HG03571 (cell line): ENCODE measurements at regions not wholly inside any gene's neighbourhood (a gene's known extent, or its start where the extent isn't known, plus 50 kb on each side); places are given as distances from the start of the nearest gene placed in this dataset.

Experiments used
- ATAC-seq: cut with Tn5 transposase; IDR thresholded peaks from one replicate; pipeline ENCODE4 v1.9.1; 2021; ENCODE audit not compliant: unreplicated experiment

- no peak for ATAC-seq
Measured at GRCh38 chr5:29995154-29995553, 1198.3 kb upstream of the CDH6 start.

DNA sequence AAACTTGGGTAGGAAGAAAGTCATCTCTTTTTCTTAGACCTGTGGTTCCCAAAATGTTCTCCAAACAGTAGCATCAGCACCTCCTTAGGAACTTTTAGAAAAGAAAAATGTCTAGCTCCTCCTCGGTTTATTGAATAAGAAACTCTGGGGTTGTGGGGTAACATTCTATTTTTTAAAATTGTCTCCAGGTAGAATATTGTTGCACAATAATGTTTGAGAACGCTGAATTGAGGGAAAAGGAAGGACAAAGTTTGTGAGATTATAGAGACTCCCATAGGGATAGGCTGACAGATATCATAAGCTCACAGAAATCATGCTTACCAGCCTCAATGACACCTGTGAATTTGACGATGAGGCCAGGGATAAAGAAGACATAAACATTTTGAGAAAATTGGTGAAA lies 1199.0 kb upstream of the CDH6 start:
- ATAC-seq: no peak

- ATAC-seq: no peak
Measured at GRCh38 chr5:29993286-29993685, 1200.2 kb upstream of the CDH6 start.

GRCh38 chr5:29992248-29992647 lies 1201.2 kb upstream of the CDH6 start:
- ATAC-seq: no peak

DNA sequence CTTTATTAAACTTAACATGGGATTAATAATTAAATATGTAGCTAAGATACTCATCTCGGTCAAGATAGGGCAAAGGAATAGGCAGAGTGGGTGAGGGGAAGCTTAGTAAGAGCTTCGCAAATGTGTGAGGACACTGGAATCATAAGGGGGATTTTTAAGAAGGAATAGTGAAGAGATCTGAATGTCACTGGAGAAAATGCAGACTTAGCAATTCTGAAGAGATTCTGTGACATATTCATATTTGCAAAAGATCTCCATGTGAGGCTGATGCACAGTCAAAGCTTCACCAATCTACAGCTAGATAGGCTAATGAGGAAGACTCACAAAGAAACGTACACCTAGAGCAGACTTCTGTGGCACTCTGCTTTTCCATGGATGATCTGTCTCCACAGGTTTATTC lies 1202.8 kb upstream of the CDH6 start:
- ATAC-seq: no peak

DNA sequence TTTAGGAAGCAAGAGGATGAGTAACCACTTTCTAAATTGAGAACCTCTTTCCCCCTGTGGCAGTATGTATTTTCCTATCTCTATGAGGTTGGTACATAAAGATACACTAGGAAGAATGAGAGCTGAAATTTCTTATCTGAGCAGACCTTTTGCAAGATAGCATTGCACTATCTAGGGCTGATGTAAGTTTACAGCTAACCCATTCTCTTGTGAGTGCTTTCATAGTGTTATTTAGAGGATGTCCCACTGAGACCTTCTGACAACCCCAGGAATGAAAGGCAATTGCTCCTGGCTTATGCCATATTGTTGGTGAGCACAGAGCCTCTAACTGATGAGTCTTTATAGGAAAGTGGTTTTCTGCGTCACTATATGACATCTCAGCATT lies 1209.3 kb upstream of the CDH6 start:
- ATAC-seq: no peak

DNA sequence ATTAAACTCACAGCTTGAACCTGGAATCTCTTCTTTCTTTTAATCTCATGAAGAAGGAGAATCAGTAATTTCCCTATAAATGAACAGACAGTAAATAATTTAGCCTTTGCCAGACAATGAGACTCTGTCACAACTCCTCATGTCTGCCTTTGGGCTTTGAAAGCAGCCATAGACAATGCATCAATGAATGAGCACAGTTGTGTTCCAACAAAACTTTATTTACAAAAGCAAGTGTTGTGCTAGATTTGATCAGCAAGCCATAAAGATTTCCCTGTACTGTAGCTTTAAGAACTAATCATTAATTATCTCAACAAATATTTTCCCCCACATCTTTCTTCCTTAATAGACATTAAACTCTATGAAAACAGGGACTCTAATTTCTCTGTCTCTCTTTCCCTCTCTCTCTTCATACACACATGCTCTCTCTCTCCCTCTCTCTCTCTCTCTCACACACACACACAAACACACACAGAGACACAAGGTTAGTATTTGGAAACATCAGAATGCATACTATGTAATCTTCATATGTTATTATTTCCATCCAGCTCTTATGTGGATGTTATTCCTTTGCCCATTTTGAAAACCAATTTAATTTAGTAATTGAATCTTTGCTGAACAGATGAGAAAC lies 1209.8 kb upstream of the CDH6 start:
- no peak for ATAC-seq

- ATAC-seq: no peak
Measured at GRCh38 chr5:29982457-29982856, 1211.0 kb upstream of the CDH6 start.

DNA sequence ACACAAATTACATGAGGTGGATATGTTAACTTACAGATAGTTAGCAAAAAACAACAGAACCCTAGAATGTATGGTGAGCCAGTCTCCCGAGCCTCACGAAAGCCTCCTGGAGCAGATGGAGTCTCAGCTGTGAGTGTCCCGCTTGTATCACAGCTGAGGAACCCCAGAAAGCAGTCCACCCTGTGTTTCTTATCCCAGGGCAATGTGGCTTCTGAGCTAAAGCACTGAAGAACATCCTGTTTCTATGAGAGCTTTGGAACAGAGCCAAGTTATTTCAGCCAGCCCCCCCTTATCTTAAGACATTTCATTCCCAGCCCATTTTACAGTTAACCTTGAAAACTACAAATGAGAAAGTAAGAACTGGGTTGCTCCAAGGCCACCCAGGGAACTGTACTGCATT lies 1220.9 kb upstream of the CDH6 start:
- no peak for ATAC-seq

- ATAC-seq: no peak
Measured at GRCh38 chr5:29963956-29964355, 1229.5 kb upstream of the CDH6 start.

DNA sequence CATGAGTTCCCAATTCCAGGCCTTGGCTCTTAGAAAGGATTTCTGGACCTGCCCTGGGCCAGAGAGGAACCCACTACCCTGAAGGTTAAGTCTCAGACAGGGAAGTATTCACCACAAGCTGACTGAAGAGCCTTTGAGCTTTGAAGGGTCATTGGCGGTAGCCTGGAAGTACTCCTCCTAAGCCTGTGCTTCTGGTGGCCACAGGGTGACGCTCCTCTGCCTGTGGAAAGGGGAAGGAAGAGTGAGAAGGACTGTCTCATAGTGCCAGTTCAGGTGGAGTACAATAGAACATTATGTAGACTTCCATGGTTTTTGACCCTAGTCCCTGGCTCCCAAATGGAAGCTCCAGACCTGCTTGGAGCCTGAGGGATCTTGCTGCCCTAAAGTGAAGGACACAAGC lies 1233.2 kb upstream of the CDH6 start:
- ATAC-seq: no peak

GRCh38 chr5:29950416-29951145 lies 1242.9 kb upstream of the CDH6 start:
- ATAC-seq: no peak

DNA sequence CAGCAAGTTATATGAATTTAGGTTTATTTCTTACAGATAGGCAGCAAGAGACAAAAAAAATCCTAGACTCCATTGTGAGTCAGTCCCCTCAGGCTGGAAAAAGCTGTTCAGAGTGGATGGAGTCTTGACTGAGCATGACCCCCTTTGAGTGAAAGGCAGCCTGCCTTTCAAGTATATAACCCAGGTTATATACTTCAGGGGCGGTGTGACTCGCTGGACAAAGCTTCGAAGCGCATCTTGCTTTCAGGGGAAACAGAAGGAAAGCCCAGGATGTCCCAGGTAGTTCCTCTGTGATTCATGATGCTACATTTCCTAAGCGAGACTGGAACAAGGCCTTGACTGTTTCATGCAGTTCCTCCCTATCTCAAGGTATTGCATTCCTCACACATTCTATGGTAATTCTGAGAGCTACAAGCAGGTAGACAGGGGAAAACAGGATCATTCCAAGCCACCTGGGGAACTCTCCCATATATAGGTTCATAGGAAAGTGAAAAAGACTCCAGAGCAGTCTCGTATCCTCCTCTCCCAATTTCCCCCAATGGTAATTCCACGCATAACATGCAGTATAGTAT lies 1244.1 kb upstream of the CDH6 start:
- ATAC-seq: no peak

GRCh38 chr5:29944327-29944726 lies 1249.2 kb upstream of the CDH6 start:
- ATAC-seq: no peak

- no peak for ATAC-seq
Measured at GRCh38 chr5:29942089-29942488, 1251.4 kb upstream of the CDH6 start.

GRCh38 chr5:29939988-29940387 lies 1253.5 kb upstream of the CDH6 start:
- ATAC-seq: no peak

- no peak for ATAC-seq
Measured at GRCh38 chr5:29935371-29935770, 1258.1 kb upstream of the CDH6 start.

DNA sequence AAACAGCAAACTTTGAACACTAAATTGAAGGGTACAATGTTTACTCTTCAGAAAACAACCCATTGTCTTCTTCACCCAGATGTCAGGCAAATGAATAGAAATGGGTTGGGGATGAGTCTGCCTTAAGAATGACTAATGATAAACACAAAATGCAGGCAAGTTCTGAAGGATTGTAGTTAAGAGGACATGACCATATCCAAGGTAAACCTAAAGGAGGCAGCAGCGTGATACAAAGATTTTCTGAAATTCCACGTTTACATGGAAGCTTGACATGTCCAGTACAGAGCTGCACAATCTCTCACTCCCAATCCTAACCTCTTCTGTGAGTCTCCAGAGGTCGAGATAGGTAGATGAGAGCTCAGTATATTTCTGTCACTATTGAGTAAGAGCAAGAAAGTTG lies 1263.2 kb upstream of the CDH6 start:
- ATAC-seq: no peak

- no peak for ATAC-seq
Measured at GRCh38 chr5:29924107-29924506, 1269.4 kb upstream of the CDH6 start.

DNA sequence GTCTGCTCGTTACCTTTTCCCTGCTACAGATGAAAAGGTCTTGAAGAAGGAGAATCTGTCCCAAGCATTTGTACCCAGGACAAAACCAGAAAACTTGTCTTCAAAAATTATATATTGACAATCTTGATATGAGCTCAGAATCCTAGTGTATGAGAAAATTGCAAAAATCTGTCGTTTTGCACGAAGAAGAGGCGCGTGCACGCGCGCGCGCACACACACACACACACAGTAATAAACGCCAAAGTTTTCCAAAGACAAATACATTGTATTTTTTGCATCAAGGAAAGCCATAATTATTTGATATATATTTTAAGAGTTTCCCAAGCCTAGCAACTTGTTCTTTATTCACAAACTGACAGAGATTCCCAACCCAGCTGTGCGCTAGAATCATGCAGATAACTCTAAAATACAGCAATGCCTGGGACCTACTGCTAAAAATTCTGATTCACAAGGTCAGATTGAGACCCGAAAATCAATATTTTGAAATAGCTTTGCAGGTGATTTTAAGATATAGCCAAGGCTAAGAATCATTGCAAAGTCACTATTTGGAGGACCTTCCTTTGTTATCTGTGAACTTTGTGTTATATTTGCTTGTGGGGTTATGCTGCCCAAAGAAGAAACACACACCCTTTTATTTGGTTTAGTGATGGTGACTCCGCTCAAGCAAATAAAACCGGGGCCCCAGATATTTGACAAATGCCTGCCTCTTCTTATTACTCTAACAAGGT lies 1287.7 kb upstream of the CDH6 start:
- ATAC-seq: no peak

DNA sequence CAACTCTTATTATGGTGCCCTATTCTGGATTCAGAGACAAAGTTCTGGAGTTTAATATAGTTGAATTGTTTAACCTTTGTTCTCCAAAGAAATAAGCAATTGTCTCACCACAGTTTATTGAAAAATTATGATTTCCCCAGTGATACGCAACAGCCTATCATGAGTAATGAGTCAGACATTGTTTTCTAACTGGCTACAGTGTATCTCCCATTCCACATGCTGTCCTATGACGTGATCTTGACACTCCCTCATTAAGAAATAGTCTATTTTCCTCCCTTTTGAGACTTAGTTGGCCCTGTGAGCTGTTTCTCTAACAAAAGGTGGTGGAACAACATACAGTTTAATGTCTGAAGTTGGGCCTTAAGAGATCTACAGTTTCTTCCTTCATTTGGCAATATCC lies 1290.6 kb upstream of the CDH6 start:
- no peak for ATAC-seq

GRCh38 chr5:29899583-29899982 lies 1293.9 kb upstream of the CDH6 start:
- ATAC-seq: no peak
